ENCODE measurements at regions not wholly inside any gene's neighbourhood (a gene's known extent, or its start where the extent isn't known, plus 50 kb on each side); places are given as distances from the start of the nearest gene placed in this dataset.
A peak's percentile ranks its signal among the peaks of the same experiment; 100 is the strongest.

GRCh38 chr17:77369544-77369971, 228.8 kb downstream of the SEC14L1 start:
- no peak overlapping the region for H3K9ac ChIP-seq (ENCODE audit: insufficient read depth, low read length)
- H3K4me1 ChIP-seq (ENCODE audit: control insufficient read depth, extremely low read depth, insufficient read depth, low read length): peaks cover 38% of the 10 kb centered on the region
- no peak overlapping the region for H2AFZ ChIP-seq (ENCODE audit: low read length)
- H3K4me2 ChIP-seq (ENCODE audit: extremely low read depth, insufficient read depth, low read length): no peak overlapping the region
- no peaks in the 10 kb centered on the region for H3K9me3 ChIP-seq (ENCODE audit: control insufficient read depth, insufficient read depth, low read depth, low read length)
- H3K27ac ChIP-seq (ENCODE audit: insufficient read depth, low read length): no peak overlapping the region
- no peak for TF ChIP-seq CTCF (conservative IDR thresholded peaks at IDR 0.05 in 1 of 2, IDR thresholded peaks at IDR 0.05 in 1 of 2; ENCODE audit: low read depth in 1 of 2, low read length in 2 of 2)
- TF ChIP-seq EZH2 (IDR thresholded peaks at IDR 0.05; ENCODE audit: low read length, missing control alignments): no peak
- DNase-seq (ENCODE audit: low read depth in 2 of 2): no peak
- H4K20me1 ChIP-seq (ENCODE audit: control insufficient read depth, extremely low read depth, insufficient read depth, low read length): no peaks in the 10 kb centered on the region
- no peak overlapping the region for H3K4me3 ChIP-seq (replicated peaks in 1 of 4; ENCODE audit: control extremely low read depth in 1 of 4, insufficient read depth in 1 of 4, low read depth in 3 of 4, low read length in 4 of 4)
- H3K36me3 ChIP-seq (ENCODE audit: control insufficient read depth, insufficient read depth, low read length): no peaks in the 10 kb centered on the region
- no peaks in the 10 kb centered on the region for H3K27me3 ChIP-seq (ENCODE audit: control insufficient read depth, insufficient read depth, low read length)
- H3K79me2 ChIP-seq (ENCODE audit: control insufficient read depth, insufficient read depth, low read length): peaks cover 79% of the 10 kb centered on the region

GRCh38 chr17:77370586-77370985, 229.8 kb downstream of the SEC14L1 start:
- peaks cover 41% of the 10 kb centered on the region for H3K4me1 ChIP-seq (ENCODE audit: control insufficient read depth, extremely low read depth, insufficient read depth, low read length)
- no peak overlapping the region for H2AFZ ChIP-seq (ENCODE audit: low read length)
- H3K4me3 ChIP-seq (replicated peaks in 1 of 4; ENCODE audit: control extremely low read depth in 1 of 4, insufficient read depth in 1 of 4, low read depth in 3 of 4, low read length in 4 of 4): no peak overlapping the region
- H4K20me1 ChIP-seq (ENCODE audit: control insufficient read depth, extremely low read depth, insufficient read depth, low read length): no peaks in the 10 kb centered on the region
- H3K9me3 ChIP-seq (ENCODE audit: control insufficient read depth, insufficient read depth, low read depth, low read length): no peaks in the 10 kb centered on the region
- H3K27me3 ChIP-seq (ENCODE audit: control insufficient read depth, insufficient read depth, low read length): no peaks in the 10 kb centered on the region
- no peak for TF ChIP-seq CTCF (conservative IDR thresholded peaks at IDR 0.05 in 1 of 2, IDR thresholded peaks at IDR 0.05 in 1 of 2; ENCODE audit: low read depth in 1 of 2, low read length in 2 of 2)
- TF ChIP-seq EZH2 (IDR thresholded peaks at IDR 0.05; ENCODE audit: low read length, missing control alignments): no peak
- no peak overlapping the region for H3K4me2 ChIP-seq (ENCODE audit: extremely low read depth, insufficient read depth, low read length)
- no peak overlapping the region for H3K9ac ChIP-seq (ENCODE audit: insufficient read depth, low read length)
- peak overlapping the region; percentile 16 for H3K27ac ChIP-seq (ENCODE audit: insufficient read depth, low read length)
- no peaks in the 10 kb centered on the region for H3K36me3 ChIP-seq (ENCODE audit: control insufficient read depth, insufficient read depth, low read length)
- peaks cover 87% of the 10 kb centered on the region for H3K79me2 ChIP-seq (ENCODE audit: control insufficient read depth, insufficient read depth, low read length)
- no peak for DNase-seq (ENCODE audit: low read depth in 2 of 2)

- Histone ChIP-seq H3K9ac (ENCODE audit: insufficient read depth, low read length) (peak overlapping the region; percentile 88), H3K79me2 (ENCODE audit: control insufficient read depth, insufficient read depth, low read length) (peaks cover 87% of the 10 kb centered on the region), H3K9me3 (ENCODE audit: control insufficient read depth, insufficient read depth, low read depth, low read length) (no peaks in the 10 kb centered on the region), H3K4me3 (replicated peaks in 1 of 4; ENCODE audit: control extremely low read depth in 1 of 4, insufficient read depth in 1 of 4, low read depth in 3 of 4, low read length in 4 of 4) (peak overlapping the region in 1 of 4 experiments; percentile 93), H3K4me2 (ENCODE audit: extremely low read depth, insufficient read depth, low read length) (peak overlapping the region; percentile 97), H3K27me3 (ENCODE audit: control insufficient read depth, insufficient read depth, low read length) (no peaks in the 10 kb centered on the region), H3K4me1 (ENCODE audit: control insufficient read depth, extremely low read depth, insufficient read depth, low read length) (peaks cover 39% of the 10 kb centered on the region), H4K20me1 (ENCODE audit: control insufficient read depth, extremely low read depth, insufficient read depth, low read length) (no peaks in the 10 kb centered on the region), H2AFZ (ENCODE audit: low read length) (no peak overlapping the region), H3K36me3 (ENCODE audit: control insufficient read depth, insufficient read depth, low read length) (no peaks in the 10 kb centered on the region), H3K27ac (ENCODE audit: insufficient read depth, low read length) (peak overlapping the region; percentile 85)
- TF ChIP-seq EZH2 (IDR thresholded peaks at IDR 0.05; ENCODE audit: low read length, missing control alignments) (no peak), CTCF (conservative IDR thresholded peaks at IDR 0.05 in 1 of 2, IDR thresholded peaks at IDR 0.05 in 1 of 2; ENCODE audit: low read depth in 1 of 2, low read length in 2 of 2) (no peak)
- DNase-seq (ENCODE audit: low read depth in 2 of 2): peak in 1 of 2 donors; percentile 81
Measured at GRCh38 chr17:77371117-77371887, 230.5 kb downstream of the SEC14L1 start.
